Lower leg skin (tissue), 4 donors: ENCODE measurements at regions not wholly inside any gene's neighbourhood (a gene's known extent, or its start where the extent isn't known, plus 50 kb on each side); places are given as distances from the start of the nearest gene placed in this dataset.

Experiments
- DNase-seq, 2 donors: peaks; one replicate each; pipeline ENCODE4 v3.0.0-alpha.2; 2019; ENCODE audit warnings: low spot score in 2 of 2
- H3K4me3 ChIP-seq: fragments of 200-600 bp; sonication (generic); 2 replicates; pipeline ENCODE4 v1.5.1; 2017; ENCODE audit warnings: mild to moderate bottlenecking, low read depth; ENCODE audit not compliant: poor library complexity, severe bottlenecking
- CTCF ChIP-seq, 3 donors: fragments of 450-650 bp; IDR thresholded peaks; one replicate each; pipeline ENCODE4 v1.5.1; 2016; ENCODE audit warnings: antibody characterized with exemption in 3 of 3, mild to moderate bottlenecking in 3 of 3, moderate library complexity in 2 of 3
- POLR2A ChIP-seq, 2 donors: fragments of 450-650 bp; IDR thresholded peaks; one replicate each; pipeline ENCODE4 v1.6.1; 2016 to 2017; ENCODE audit warnings: antibody characterized with exemption in 2 of 2, mild to moderate bottlenecking in 1 of 2, moderate library complexity in 1 of 2
- WGBS, 2 donors: methylation state at CpG; one replicate each; pipeline ENCODE4 v1.1.5; 2018; 5-methylcytosine and 5-hydroxymethylcytosine counted together
- intact Hi-C: fragments of 100-400 bp; cut with DNase I; formaldehyde crosslinking; loops from one replicate; pipeline ENCODE4 v1.15.0; 2023; ENCODE audit warnings: low total_unique reads

GRCh38 chr1:38476850-38477178, 382.8 kb downstream of the RRAGC start:
- H3K4me3 ChIP-seq = no peak overlapping the region
- intact Hi-C loops = no loop called here
- TF ChIP-seq CTCF (IDR thresholded peaks at IDR 0.05) (no peak), POLR2A (IDR thresholded peaks at IDR 0.05) (no peak)
- DNase-seq = no peak
- 73 to 79% methylated on average over 12 of the region's 12 CpGs for WGBS, 2 donors

- intact Hi-C loops = no loop called here
- no peak for DNase-seq
- TF ChIP-seq POLR2A (IDR thresholded peaks at IDR 0.05) (no peak), CTCF (IDR thresholded peaks at IDR 0.05) (no peak)
- WGBS, 2 donors = 6 to 8% methylated on average over 27 to 42 of the region's 46 CpGs
- no peak overlapping the region for H3K4me3 ChIP-seq
Observed at GRCh38 chr1:38476111-38476849, 383.3 kb downstream of the RRAGC start.

GRCh38 chr1:38475624-38476005, 384.0 kb downstream of the RRAGC start:
- no peak for TF ChIP-seq CTCF (IDR thresholded peaks at IDR 0.05)
- no peak for TF ChIP-seq POLR2A (IDR thresholded peaks at IDR 0.05)
- H3K4me3 ChIP-seq = no peak overlapping the region
- WGBS, 2 donors = 66 to 80% methylated on average over 6 of the region's 6 CpGs
- intact Hi-C loops = no loop called here
- no peak for DNase-seq

- TF ChIP-seq POLR2A (IDR thresholded peaks at IDR 0.05) (no peak), CTCF (IDR thresholded peaks at IDR 0.05) (no peak)
- WGBS, 2 donors = 44 to 46% methylated on average over 18 of the region's 18 CpGs
- DNase-seq = no peak
- H3K4me3 ChIP-seq = no peak overlapping the region
- intact Hi-C loops = no loop called here
Observed at GRCh38 chr1:38474738-38475623, 384.6 kb downstream of the RRAGC start.

GRCh38 chr1:38466487-38466886, 393.1 kb downstream of the RRAGC start:
- intact Hi-C loops = no loop called here
- TF ChIP-seq CTCF (IDR thresholded peaks at IDR 0.05) (no peak), POLR2A (IDR thresholded peaks at IDR 0.05) (no peak)
- H3K4me3 ChIP-seq = no peak overlapping the region
- DNase-seq = no peak
- 91 to 97% methylated on average over 2 of the region's 2 CpGs for WGBS, 2 donors
